Umbilical cord (tissue), 1 donor: ENCODE measurements at regions not wholly inside any gene's neighbourhood (a gene's known extent, or its start where the extent isn't known, plus 50 kb on each side); places are given as distances from the start of the nearest gene placed in this dataset.

Experiments
- DNase-seq: peaks from one replicate; pipeline ENCODE4 v3.0.0-alpha.2; 2015; ENCODE audit warnings: low spot score

DNA sequence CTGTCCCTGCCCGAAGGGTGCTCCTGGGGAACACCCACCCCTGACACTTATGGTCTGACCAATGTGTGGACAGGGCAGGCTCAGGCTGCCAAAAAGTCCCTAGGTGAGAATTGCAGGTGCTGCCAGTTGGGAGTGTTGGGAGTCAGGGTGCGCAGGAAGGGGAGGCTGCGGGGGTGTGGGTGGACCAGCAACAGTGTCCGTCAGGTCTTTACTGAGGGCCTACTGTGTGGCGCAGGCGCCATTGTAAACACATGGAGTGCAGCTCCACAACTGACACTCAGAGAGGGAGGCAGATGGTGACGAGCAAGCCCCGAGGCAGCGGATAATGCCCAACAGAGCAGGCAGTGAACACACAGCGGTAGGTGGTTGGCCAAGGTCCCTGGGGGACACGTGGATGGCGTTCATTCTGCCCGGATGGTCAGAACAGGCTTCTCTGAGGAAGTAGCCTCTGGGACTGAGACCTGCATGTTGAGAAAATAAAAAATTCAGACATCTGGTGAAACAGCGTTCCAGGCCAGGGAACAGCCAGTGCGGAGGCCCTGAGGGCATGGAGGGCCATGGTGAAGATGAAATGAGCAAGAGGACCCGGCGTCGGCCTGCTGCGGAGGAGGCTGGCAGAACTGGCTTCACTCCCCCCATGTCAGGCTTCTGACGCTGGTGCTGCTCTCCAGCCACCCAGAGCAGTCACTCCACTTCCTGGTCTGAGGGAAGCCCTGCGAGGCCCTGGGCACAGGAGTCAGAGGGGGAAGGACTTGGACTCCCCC lies 136.2 kb upstream of the ZBTB40 start:
- no peak for DNase-seq

DNA sequence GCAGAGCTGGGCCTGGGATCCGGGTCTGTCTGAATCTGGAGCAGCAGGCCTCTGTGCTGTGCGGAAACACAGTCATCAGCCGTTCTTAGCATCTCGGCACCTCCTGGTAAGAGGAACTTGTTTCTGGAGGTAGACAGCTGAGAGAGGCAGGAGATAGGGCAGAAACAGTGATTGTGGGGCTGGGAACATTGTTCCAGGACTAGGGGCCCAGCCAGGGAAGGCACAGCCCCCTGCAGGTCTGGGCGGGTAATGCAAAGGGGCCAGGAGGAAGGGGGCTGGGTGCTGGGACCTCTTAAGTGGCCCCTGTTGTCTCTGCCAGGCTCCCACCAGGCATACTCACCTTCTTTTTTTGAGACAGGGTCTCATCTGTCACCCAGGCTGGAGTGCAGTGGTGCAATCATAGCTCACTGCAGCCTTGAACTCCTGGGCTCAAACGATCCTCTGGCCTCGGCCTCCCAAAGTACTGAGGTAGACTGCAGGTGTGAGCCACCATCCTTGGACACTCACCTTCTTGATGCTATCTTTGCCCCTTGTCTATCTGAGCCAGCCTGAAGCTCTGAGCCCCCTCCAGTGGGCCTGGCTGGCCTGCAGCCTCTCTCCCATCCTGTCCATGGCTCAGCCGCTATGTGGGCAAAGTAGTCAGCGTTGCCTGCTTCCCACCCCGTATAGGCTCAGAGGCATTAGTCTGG lies 134.3 kb upstream of the ZBTB40 start:
- DNase-seq: no peak

GRCh38 chr1:22317920-22318243 lies 133.8 kb upstream of the ZBTB40 start:
- no peak for DNase-seq

DNA sequence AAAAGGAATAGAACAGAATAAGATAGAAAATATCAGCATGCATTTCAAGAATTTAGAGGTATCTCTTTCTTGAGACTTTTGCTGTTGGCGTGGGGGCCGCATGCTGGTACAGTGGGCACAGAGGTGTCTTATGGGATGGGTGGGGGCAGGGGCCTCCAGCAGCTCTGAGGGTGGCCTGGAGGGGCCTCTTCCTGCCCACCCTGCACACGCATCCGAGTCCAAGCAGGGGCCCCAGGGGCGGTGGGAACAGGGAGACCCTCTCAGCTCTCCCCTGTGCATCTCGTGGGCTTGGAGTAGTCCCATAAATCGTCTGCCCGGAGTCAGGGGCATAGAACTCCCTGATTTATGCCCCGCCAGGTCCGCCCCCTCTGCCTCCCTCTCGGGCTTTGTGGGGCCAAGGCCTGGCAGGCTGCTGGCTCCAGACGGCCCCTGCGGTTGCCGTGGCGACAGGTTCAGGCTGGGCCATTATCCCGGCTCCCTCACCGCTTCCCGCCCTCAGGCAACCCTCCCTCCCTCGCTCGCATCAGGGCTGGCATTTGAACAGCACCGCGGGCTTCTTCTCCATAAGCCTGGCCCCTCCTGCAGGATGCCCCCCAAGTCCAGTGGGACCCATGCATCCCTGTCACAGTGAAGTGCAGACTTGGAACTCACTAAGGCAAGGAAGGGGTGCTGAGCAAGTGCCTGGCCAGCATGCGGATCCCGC lies 133.2 kb upstream of the ZBTB40 start:
- peak; percentile 65 for DNase-seq

- DNase-seq: no peak
These were observed 132.0 kb upstream of the ZBTB40 start for GRCh38 chr1:22319608-22320007.

GRCh38 chr1:22320587-22321344 lies 130.9 kb upstream of the ZBTB40 start:
- no peak for DNase-seq

DNA sequence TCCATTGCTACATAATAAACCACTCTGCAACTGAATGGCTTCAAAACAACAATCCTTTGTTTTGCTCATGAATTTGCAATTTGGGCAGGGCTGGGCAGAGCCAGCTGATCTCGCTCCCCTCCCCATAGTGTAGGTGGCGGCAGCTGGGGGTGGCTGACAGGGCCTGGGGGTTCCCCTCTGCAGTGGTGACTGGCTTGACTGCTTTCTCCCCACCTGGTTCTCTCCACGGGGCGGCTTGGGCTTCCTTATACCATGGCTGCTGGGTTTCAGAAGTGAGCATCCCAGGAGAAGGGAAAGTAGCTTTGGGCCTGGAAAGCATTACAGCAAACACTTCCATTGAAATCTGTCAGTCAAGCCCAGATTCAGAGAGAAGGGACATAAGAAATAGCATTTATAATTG lies 129.7 kb upstream of the ZBTB40 start:
- no peak for DNase-seq

GRCh38 chr1:22323141-22323845 lies 128.4 kb upstream of the ZBTB40 start:
- DNase-seq: no peak

- no peak for DNase-seq
These were observed 127.7 kb upstream of the ZBTB40 start for GRCh38 chr1:22323846-22324504.

- DNase-seq: no peak
These were observed 125.9 kb upstream of the ZBTB40 start for GRCh38 chr1:22325531-22326371.

DNA sequence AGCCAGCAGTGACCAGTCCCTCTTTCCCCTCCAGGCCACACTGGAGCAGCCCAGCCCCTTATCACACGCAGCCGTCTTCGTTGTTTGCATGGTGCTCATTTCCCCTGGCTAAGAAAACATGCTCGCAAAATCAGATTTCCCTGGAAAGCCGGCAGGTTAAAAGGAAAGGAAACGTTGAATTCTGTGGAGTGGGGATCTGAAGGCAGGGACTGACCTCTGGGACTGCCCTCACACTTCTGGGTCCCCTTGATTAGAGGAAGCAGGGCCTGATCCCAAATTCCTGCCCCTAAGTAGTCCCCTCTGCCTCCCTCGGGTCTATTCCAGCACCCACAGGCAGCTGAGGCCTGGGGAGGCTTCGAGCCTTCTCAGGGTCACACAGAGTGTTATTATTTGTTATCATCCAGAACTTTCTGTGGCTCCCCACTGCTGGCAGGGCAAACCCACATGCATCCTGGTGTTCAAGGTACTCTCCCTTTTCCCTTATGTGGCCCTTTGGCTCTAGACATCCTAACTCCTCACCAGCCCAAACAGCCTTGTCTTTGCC lies 125.2 kb upstream of the ZBTB40 start:
- no peak for DNase-seq

GRCh38 chr1:22326931-22327330 lies 124.7 kb upstream of the ZBTB40 start:
- DNase-seq: no peak

GRCh38 chr1:22327411-22327810 lies 124.2 kb upstream of the ZBTB40 start:
- DNase-seq: no peak

- DNase-seq: peak; percentile 80
These were observed 123.1 kb upstream of the ZBTB40 start for GRCh38 chr1:22328331-22329147.

DNA sequence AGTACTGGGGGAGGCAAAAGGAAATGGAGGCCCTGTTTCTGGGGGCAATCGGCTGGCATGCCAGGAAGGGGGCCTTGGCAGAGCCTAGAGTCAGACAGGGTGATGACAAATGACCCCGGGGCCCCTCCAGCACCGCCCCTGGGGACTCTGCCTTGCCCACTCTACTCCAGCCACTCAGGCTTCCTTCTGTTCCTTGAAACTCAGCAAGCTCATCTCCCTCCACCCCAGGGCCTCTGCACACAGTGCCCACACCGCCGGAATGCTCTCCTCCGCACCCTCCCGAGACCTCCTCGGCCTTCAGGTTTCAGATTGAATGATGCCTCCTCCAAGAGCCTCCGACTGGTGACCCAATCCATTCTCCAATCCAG lies 122.5 kb upstream of the ZBTB40 start:
- no peak for DNase-seq

DNA sequence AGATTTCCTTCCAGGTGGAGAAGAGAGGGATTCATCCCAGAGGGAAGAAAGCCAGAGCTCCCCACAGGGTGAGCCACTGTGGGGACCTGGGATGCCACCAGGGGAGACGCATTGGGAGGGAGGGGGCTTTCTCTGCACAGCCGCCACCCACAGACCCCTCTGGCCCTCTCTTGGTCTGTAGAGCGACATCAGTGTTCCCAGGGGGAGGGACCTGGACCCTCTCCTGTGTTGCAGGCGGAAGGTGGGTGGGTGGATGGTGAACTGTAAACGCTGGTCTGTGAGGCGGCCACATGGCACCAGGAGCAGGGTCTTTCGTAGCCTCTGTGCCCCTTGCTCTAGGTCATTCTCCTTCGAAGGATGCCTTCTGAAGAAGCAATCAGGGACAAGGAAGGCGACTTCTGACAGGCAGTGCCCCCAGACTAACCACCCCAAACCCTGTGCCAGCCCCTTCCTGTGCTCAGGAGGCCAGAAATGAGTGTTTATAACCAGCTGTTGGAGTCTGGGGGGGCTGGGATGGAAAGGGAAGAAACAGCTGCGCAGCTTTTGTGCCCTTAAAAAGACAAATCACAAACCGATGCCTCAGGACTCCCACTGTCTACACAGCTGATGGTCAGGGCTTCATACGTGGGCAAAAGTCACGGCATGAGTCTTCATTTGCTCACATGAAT lies 121.4 kb upstream of the ZBTB40 start:
- DNase-seq: no peak

- DNase-seq: no peak
These were observed 120.9 kb upstream of the ZBTB40 start for GRCh38 chr1:22330760-22331119.
